HL-60 (cell line): ENCODE measurements at regions not wholly inside any gene's neighbourhood (a gene's known extent, or its start where the extent isn't known, plus 50 kb on each side); places are given as distances from the start of the nearest gene placed in this dataset.

Source experiments
- POLR2AphosphoS5 ChIP-seq: IDR thresholded peaks from 2 replicates; pipeline ENCODE4 v1.6.1; 2012; ENCODE audit warnings: low read depth
- SPI1 ChIP-seq: IDR thresholded peaks from 2 replicates; pipeline ENCODE4 v1.6.1; 2012; ENCODE audit warnings: low read depth, mild to moderate bottlenecking, borderline replicate concordance
- TF ChIP-seq, protein P1 (sequence below): IDR thresholded peaks from one replicate; pipeline ENCODE4 v1.5.1; 2011; ENCODE audit warnings: low read length, control low read depth, inconsistent platforms; ENCODE audit not compliant: insufficient read depth
- TF ChIP-seq, protein P2 (sequence below): IDR thresholded peaks from 2 replicates; pipeline ENCODE4 v1.6.1; 2012; ENCODE audit warnings: low read depth; ENCODE audit not compliant: insufficient replicate concordance

DNA sequence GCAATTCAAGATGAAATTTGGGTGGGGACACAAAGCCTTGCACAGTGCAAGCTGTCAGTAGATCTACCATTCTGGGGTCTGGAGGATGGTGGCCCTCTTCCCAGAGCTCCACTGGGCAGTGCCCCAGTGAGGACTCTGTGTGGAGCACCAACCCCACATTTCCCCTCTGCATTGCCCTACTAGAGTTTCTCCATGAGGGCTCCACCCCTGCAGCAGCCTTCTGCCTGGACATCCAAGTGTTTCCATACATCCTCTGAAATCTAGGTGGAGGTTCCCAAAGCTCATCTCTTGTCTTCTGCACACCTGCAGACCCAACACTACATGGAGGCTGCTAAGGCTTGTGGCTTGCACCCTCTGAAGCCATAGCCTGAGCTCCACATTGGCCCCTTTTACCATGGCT, 402.3 kb downstream of the RAB28 start:
- TF ChIP-seq, protein P1, sequence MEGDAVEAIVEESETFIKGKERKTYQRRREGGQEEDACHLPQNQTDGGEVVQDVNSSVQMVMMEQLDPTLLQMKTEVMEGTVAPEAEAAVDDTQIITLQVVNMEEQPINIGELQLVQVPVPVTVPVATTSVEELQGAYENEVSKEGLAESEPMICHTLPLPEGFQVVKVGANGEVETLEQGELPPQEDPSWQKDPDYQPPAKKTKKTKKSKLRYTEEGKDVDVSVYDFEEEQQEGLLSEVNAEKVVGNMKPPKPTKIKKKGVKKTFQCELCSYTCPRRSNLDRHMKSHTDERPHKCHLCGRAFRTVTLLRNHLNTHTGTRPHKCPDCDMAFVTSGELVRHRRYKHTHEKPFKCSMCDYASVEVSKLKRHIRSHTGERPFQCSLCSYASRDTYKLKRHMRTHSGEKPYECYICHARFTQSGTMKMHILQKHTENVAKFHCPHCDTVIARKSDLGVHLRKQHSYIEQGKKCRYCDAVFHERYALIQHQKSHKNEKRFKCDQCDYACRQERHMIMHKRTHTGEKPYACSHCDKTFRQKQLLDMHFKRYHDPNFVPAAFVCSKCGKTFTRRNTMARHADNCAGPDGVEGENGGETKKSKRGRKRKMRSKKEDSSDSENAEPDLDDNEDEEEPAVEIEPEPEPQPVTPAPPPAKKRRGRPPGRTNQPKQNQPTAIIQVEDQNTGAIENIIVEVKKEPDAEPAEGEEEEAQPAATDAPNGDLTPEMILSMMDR = no peak
- TF ChIP-seq POLR2AphosphoS5 (no peak), SPI1 (no peak)
- TF ChIP-seq, protein P2, sequence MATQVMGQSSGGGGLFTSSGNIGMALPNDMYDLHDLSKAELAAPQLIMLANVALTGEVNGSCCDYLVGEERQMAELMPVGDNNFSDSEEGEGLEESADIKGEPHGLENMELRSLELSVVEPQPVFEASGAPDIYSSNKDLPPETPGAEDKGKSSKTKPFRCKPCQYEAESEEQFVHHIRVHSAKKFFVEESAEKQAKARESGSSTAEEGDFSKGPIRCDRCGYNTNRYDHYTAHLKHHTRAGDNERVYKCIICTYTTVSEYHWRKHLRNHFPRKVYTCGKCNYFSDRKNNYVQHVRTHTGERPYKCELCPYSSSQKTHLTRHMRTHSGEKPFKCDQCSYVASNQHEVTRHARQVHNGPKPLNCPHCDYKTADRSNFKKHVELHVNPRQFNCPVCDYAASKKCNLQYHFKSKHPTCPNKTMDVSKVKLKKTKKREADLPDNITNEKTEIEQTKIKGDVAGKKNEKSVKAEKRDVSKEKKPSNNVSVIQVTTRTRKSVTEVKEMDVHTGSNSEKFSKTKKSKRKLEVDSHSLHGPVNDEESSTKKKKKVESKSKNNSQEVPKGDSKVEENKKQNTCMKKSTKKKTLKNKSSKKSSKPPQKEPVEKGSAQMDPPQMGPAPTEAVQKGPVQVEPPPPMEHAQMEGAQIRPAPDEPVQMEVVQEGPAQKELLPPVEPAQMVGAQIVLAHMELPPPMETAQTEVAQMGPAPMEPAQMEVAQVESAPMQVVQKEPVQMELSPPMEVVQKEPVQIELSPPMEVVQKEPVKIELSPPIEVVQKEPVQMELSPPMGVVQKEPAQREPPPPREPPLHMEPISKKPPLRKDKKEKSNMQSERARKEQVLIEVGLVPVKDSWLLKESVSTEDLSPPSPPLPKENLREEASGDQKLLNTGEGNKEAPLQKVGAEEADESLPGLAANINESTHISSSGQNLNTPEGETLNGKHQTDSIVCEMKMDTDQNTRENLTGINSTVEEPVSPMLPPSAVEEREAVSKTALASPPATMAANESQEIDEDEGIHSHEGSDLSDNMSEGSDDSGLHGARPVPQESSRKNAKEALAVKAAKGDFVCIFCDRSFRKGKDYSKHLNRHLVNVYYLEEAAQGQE = no peak
